ENCODE measurements at regions not wholly inside any gene's neighbourhood (a gene's known extent, or its start where the extent isn't known, plus 50 kb on each side); places are given as distances from the start of the nearest gene placed in this dataset.

GRCh38 chr5:3654515-3654914 lies 58.9 kb downstream of the IRX1 start:
- no peak for DNase-seq

GRCh38 chr5:3656803-3657202 lies 61.2 kb downstream of the IRX1 start:
- no peak for DNase-seq

- no peak for DNase-seq
Measured at GRCh38 chr5:3657364-3658022, 61.9 kb downstream of the IRX1 start.

GRCh38 chr5:3658929-3659328 lies 63.3 kb downstream of the IRX1 start:
- no peak for DNase-seq

GRCh38 chr5:3659907-3660306 lies 64.3 kb downstream of the IRX1 start:
- no peak for DNase-seq

GRCh38 chr5:3660630-3661029 lies 65.0 kb downstream of the IRX1 start:
- DNase-seq: no peak

- no peak for DNase-seq
Measured at GRCh38 chr5:3661755-3662296, 66.2 kb downstream of the IRX1 start.

- no peak for DNase-seq
Measured at GRCh38 chr5:3662344-3662743, 66.7 kb downstream of the IRX1 start.

- no peak for DNase-seq
Measured at GRCh38 chr5:3671337-3671736, 75.7 kb downstream of the IRX1 start.

- DNase-seq: no peak
Measured at GRCh38 chr5:3678801-3679200, 83.2 kb downstream of the IRX1 start.

- no peak for DNase-seq
Measured at GRCh38 chr5:3680821-3681220, 85.2 kb downstream of the IRX1 start.

- DNase-seq: no peak
Measured at GRCh38 chr5:3684118-3684517, 88.5 kb downstream of the IRX1 start.

- DNase-seq: no peak
Measured at GRCh38 chr5:3684771-3685354, 89.2 kb downstream of the IRX1 start.

- DNase-seq: no peak
Measured at GRCh38 chr5:3694819-3695218, 99.2 kb downstream of the IRX1 start.

- DNase-seq: no peak
Measured at GRCh38 chr5:3695818-3696217, 100.2 kb downstream of the IRX1 start.

GRCh38 chr5:3698412-3698811 lies 102.8 kb downstream of the IRX1 start:
- no peak for DNase-seq

- DNase-seq: no peak
Measured at GRCh38 chr5:3701694-3702093, 106.1 kb downstream of the IRX1 start.

GRCh38 chr5:3704661-3705060 lies 109.0 kb downstream of the IRX1 start:
- no peak for DNase-seq

- no peak for DNase-seq
Measured at GRCh38 chr5:3709068-3709716, 113.6 kb downstream of the IRX1 start.

GRCh38 chr5:3709717-3710348 lies 114.2 kb downstream of the IRX1 start:
- no peak for DNase-seq

GRCh38 chr5:3715062-3715461 lies 119.4 kb downstream of the IRX1 start:
- no peak for DNase-seq

GRCh38 chr5:3729631-3730030 lies 134.0 kb downstream of the IRX1 start:
- no peak for DNase-seq

- DNase-seq: no peak
Measured at GRCh38 chr5:3734632-3735031, 139.0 kb downstream of the IRX1 start.

- no peak for DNase-seq
Measured at GRCh38 chr5:3736466-3736865, 140.8 kb downstream of the IRX1 start.
